Loucy (cell line): ENCODE measurements at regions not wholly inside any gene's neighbourhood (a gene's known extent, or its start where the extent isn't known, plus 50 kb on each side); places are given as distances from the start of the nearest gene placed in this dataset.

Experiments
- H2AFZ ChIP-seq: fragments of 200-600 bp; sonication (generic); 2 replicates; pipeline ENCODE4 v1.6.0; 2016; ENCODE audit warnings: antibody characterized with exemption, mild to moderate bottlenecking, low read length, moderate library complexity
- H3F3A ChIP-seq: fragments of 200-600 bp; 2 replicates; pipeline ENCODE4 v1.6.0; 2016; ENCODE audit warnings: antibody characterized with exemption, low read depth, mild to moderate bottlenecking
- H3K27me3 ChIP-seq: fragments of 200-600 bp; sonication (generic); 2 replicates; pipeline ENCODE4 v1.6.1; 2014; ENCODE audit warnings: low read length, mild to moderate bottlenecking; ENCODE audit not compliant: insufficient read depth, poor library complexity, severe bottlenecking
- H3K36me3 ChIP-seq: fragments of 200-600 bp; sonication (generic); 2 replicates; pipeline ENCODE4 v1.6.1; 2016; ENCODE audit warnings: low read length; ENCODE audit not compliant: insufficient read depth
- H3K4me1 ChIP-seq: fragments of 200-600 bp; sonication (generic); 2 replicates; pipeline ENCODE4 v1.5.1; 2014; ENCODE audit warnings: low read length, mild to moderate bottlenecking; ENCODE audit not compliant: insufficient read depth, poor library complexity, severe bottlenecking
- H3K4me2 ChIP-seq: fragments of 200-600 bp; sonication (generic); 2 replicates; pipeline ENCODE4 v1.6.0; 2014; ENCODE audit warnings: antibody characterized with exemption, low read length, low read depth, mild to moderate bottlenecking; ENCODE audit not compliant: poor library complexity, severe bottlenecking
- H3K4me3 ChIP-seq: fragments of 200-600 bp; sonication (generic); 2 replicates; pipeline ENCODE4 v1.5.1; 2014; ENCODE audit warnings: low read length, mild to moderate bottlenecking, mixed read lengths; ENCODE audit not compliant: poor library complexity, severe bottlenecking
- H3K79me2 ChIP-seq: fragments of 200-600 bp; sonication (generic); 2 replicates; pipeline ENCODE4 v1.6.1; 2014; ENCODE audit warnings: low read length; ENCODE audit not compliant: insufficient read depth
- H3K9ac ChIP-seq: fragments of 200-600 bp; sonication (generic); 2 replicates; pipeline ENCODE4 v1.6.0; 2014; ENCODE audit warnings: mild to moderate bottlenecking, low read depth, low read length, moderate library complexity; ENCODE audit not compliant: poor library complexity, severe bottlenecking
- H3K9me2 ChIP-seq: fragments of 200-600 bp; sonication (generic); replicated peaks from 2 replicates; pipeline ENCODE4 v1.6.1; 2016; ENCODE audit warnings: low read depth, low read length, mixed read lengths
- H3K9me3 ChIP-seq: fragments of 200-600 bp; sonication (generic); 2 replicates; pipeline ENCODE4 v1.6.1; 2014; ENCODE audit warnings: mild to moderate bottlenecking, antibody characterized with exemption, low read length, low read depth; ENCODE audit not compliant: insufficient read depth
- H4K20me1 ChIP-seq: fragments of 200-600 bp; sonication (generic); 2 replicates; pipeline ENCODE4 v1.6.0; 2014; ENCODE audit warnings: antibody characterized with exemption, low read length, mild to moderate bottlenecking; ENCODE audit not compliant: insufficient read depth, poor library complexity, severe bottlenecking
- CTCF ChIP-seq: fragments of 200-600 bp; sonication (generic); conservative IDR thresholded peaks from 2 replicates; pipeline ENCODE4 v1.5.1; 2014; ENCODE audit warnings: mild to moderate bottlenecking, antibody characterized with exemption, low read length
- EZH2phosphoT487 ChIP-seq: fragments of 200-600 bp; IDR thresholded peaks from 2 replicates; pipeline ENCODE4 v1.6.1; 2018; ENCODE audit warnings: antibody characterized with exemption, mild to moderate bottlenecking, moderate library complexity, borderline replicate concordance

GRCh38 chr5:152465140-152465539, 60.1 kb upstream of the NMUR2 start:
- H3K4me2 ChIP-seq, result no peak overlapping the region
- H3K9ac ChIP-seq, result no peak overlapping the region
- TF ChIP-seq EZH2phosphoT487 (no peak), CTCF (no peak)
- H3F3A ChIP-seq, result no peaks in the 10 kb centered on the region
- no peaks in the 10 kb centered on the region for H3K79me2 ChIP-seq
- no peak overlapping the region for H2AFZ ChIP-seq
- no peaks in the 10 kb centered on the region for H3K36me3 ChIP-seq
- no peaks in the 10 kb centered on the region for H3K27me3 ChIP-seq
- H3K4me3 ChIP-seq, result no peak overlapping the region
- no peaks in the 10 kb centered on the region for H3K4me1 ChIP-seq
- H3K9me3 ChIP-seq, result no peaks in the 10 kb centered on the region
- H3K9me2 ChIP-seq, result no peaks in the 10 kb centered on the region
- H4K20me1 ChIP-seq, result no peaks in the 10 kb centered on the region

DNA sequence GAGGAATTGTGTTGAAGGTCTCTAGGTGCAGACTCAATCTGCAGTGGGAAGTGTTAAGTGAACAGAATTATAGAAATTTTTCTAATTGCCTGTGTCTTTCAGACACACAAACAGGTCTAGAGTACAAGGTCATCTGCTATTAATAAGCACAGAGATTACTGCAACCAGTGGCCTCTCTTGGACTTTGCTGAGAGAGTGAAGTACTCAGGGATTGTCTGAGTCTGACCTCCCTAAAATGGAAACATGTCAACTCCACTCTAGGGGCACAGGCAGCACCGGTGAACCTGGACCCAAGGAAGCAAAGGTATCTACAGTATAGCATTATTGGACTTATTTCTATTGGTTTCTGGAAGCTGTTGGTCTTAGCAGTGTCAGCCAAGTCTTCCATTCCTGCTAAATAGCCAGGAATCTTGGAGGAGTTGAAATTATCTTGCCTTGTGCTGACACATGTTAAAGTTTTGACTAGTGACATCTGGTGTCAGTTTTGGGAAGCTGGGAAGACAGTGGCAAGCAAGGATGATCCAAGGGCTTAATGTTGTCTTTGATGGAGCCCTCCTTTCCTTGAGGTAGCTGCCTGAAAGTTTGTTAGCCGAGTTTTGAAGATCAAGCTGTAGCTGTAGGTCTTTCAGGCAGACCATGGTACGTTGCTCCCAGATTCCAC, 61.1 kb upstream of the NMUR2 start:
- H3K27me3 ChIP-seq, result no peaks in the 10 kb centered on the region
- no peaks in the 10 kb centered on the region for H3F3A ChIP-seq
- no peak overlapping the region for H3K4me2 ChIP-seq
- no peak overlapping the region for H3K9ac ChIP-seq
- H3K79me2 ChIP-seq, result no peaks in the 10 kb centered on the region
- no peaks in the 10 kb centered on the region for H4K20me1 ChIP-seq
- TF ChIP-seq CTCF (no peak), EZH2phosphoT487 (no peak)
- H3K9me3 ChIP-seq, result no peaks in the 10 kb centered on the region
- no peaks in the 10 kb centered on the region for H3K9me2 ChIP-seq
- no peaks in the 10 kb centered on the region for H3K4me1 ChIP-seq
- no peak overlapping the region for H2AFZ ChIP-seq
- H3K36me3 ChIP-seq, result no peaks in the 10 kb centered on the region
- H3K4me3 ChIP-seq, result no peak overlapping the region

GRCh38 chr5:152470167-152470566, 65.1 kb upstream of the NMUR2 start:
- Histone ChIP-seq H3K27me3 (no peaks in the 10 kb centered on the region), H3K79me2 (no peaks in the 10 kb centered on the region), H3K9me2 (no peaks in the 10 kb centered on the region), H3K4me1 (no peaks in the 10 kb centered on the region), H3K4me2 (no peak overlapping the region), H3K9me3 (no peaks in the 10 kb centered on the region), H3K4me3 (no peak overlapping the region), H3K36me3 (no peaks in the 10 kb centered on the region), H3F3A (no peaks in the 10 kb centered on the region), H4K20me1 (no peaks in the 10 kb centered on the region), H2AFZ (no peak overlapping the region), H3K9ac (no peak overlapping the region)
- TF ChIP-seq EZH2phosphoT487, result no peak
- TF ChIP-seq CTCF, result no peak
